ENCODE measurements at regions not wholly inside any gene's neighbourhood (a gene's known extent, or its start where the extent isn't known, plus 50 kb on each side); places are given as distances from the start of the nearest gene placed in this dataset.
"Not testable (repeated sequence)": the region's sequence is repeated elsewhere in the genome, so short reads cannot be mapped to it uniquely, and the experiment has no call there.

DNA sequence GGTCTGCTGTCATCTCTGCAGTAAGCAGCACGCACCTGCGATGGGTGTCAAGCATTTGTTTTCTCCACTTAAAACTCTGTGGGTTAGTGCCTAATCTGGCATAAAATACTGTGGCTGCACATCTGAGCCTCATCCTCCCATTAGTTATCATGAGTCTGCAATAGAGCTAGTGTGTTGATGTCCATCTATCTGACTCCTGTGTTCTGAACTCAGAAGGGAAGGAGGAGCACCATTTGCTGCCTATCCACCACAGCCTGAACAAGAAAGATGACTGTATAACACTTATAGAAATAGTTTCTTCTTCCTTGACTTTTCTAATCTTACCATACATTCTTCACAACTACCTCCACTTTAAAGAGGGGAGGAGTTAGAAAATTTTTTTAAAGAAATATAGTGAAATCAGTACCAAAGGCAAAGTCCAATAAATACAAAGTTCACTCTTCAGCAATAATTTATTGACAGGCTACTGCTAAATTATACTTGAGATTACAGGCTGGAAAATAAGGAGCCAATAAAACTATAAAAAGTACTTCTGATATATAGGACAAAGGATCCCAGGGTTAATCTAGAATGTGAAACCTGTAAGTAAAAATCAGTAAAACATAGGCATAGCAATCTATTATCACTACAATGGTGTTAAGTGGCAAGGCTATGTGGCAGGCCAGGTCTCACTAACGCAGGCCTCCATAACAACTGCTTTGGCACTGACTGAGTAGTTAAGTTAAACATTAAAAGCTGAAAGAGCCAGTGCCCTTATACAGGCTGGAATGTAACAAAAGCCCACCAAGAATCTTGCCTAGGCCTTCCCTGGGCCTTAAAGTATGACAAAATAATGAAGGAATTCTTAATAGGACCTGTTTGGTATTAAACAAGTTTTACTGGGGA lies 70.2 kb downstream of the LGALS9C start:
- not testable (repeated sequence) for H3K27ac Mint-ChIP-seq (ENCODE audit: unreplicated experiment); DNase-seq (ENCODE audit: extremely low spot score, unreplicated experiment); H3K36me3 Mint-ChIP-seq (ENCODE audit: unreplicated experiment); H3K4me3 Mint-ChIP-seq (ENCODE audit: unreplicated experiment); H3K27me3 Mint-ChIP-seq (ENCODE audit: unreplicated experiment); H3K4me1 Mint-ChIP-seq (ENCODE audit: unreplicated experiment); H3K9me3 Mint-ChIP-seq (ENCODE audit: unreplicated experiment)

DNA sequence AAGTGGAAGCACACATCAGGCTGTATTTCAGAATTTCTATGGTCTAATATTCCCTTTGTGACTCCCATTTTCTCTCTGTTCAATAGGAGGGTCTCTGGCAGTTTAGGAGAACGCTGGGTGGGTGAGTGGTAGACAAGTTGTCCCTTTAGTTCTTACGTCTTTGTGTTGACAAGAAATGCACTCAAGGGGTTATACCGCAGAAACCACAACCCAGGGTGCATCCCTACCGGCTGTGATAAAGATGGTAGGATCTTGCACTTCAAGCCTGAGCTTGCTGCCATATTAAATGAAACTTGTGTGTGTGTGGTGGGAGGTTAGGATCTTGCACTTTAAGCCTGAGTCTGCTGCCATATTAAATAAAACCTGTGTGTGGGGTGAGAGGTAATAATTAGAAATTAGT lies 80.5 kb downstream of the LGALS9C start:
- DNase-seq (ENCODE audit: extremely low spot score, unreplicated experiment); H3K27ac Mint-ChIP-seq (ENCODE audit: unreplicated experiment); H3K36me3 Mint-ChIP-seq (ENCODE audit: unreplicated experiment); H3K4me3 Mint-ChIP-seq (ENCODE audit: unreplicated experiment); H3K9me3 Mint-ChIP-seq (ENCODE audit: unreplicated experiment); H3K27me3 Mint-ChIP-seq (ENCODE audit: unreplicated experiment); H3K4me1 Mint-ChIP-seq (ENCODE audit: unreplicated experiment): not testable (repeated sequence)

DNA sequence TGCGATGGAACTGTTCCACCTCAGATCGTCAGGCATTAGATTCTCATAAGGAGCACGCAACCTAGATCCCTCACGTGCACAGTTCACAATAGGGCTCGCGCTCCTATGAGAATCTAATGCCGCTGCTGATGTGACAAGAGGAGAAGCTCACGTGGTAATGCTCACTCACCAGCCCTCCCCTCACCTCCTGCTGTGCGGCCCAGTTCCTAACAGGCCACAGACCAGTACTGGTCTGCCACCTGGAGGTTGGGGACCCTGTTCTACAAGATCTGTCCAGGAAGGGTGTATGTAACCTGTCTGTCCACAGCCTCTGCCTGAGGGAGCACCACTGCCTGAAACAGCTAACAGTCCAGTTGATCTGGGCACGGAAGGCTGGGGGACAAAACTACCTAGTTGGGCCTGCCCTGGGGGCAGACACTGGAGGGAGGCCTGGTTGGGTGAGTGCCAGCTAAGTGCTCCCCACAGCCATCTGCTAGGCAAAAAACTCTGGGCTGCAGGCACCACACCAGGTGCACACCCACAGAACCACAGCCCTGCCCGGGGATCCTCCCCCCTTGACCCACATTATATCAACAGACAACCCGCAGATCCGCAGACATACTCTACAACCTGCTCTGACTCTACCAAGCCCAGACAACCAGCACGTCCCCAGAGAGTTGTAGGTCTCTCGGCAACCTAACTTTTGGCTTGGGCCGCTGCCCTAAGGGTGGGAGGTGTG lies 80.7 kb downstream of the TBC1D28 start:
- H3K27me3 Mint-ChIP-seq (ENCODE audit: unreplicated experiment): peaks cover 12% of the 10 kb centered on the region
- not testable (repeated sequence) for H3K4me1 Mint-ChIP-seq (ENCODE audit: unreplicated experiment); DNase-seq (ENCODE audit: extremely low spot score, unreplicated experiment); H3K9me3 Mint-ChIP-seq (ENCODE audit: unreplicated experiment); H3K4me3 Mint-ChIP-seq (ENCODE audit: unreplicated experiment); H3K27ac Mint-ChIP-seq (ENCODE audit: unreplicated experiment); H3K36me3 Mint-ChIP-seq (ENCODE audit: unreplicated experiment)

DNA sequence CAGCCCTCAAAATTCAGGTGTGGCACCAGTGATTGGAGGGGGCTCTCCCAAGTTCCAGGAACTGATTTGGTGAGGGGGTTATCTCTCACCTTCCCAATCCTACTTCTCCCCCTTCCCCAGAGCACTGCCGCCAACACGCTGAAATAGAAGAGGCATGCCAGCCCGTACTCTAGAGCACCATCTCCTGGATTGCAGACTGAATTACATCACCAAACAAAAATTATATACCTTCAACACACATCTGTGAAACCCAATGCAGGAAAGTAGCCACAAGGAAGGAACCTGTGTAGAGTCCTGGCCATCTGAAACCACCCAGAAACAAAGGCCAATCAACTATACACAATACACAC lies 80.1 kb downstream of the TBC1D28 start:
- not testable (repeated sequence) for H3K36me3 Mint-ChIP-seq (ENCODE audit: unreplicated experiment); H3K4me1 Mint-ChIP-seq (ENCODE audit: unreplicated experiment); DNase-seq (ENCODE audit: extremely low spot score, unreplicated experiment); H3K27ac Mint-ChIP-seq (ENCODE audit: unreplicated experiment); H3K9me3 Mint-ChIP-seq (ENCODE audit: unreplicated experiment); H3K4me3 Mint-ChIP-seq (ENCODE audit: unreplicated experiment)
- peaks cover 14% of the 10 kb centered on the region for H3K27me3 Mint-ChIP-seq (ENCODE audit: unreplicated experiment)
- TF ChIP-seq, protein P1, sequence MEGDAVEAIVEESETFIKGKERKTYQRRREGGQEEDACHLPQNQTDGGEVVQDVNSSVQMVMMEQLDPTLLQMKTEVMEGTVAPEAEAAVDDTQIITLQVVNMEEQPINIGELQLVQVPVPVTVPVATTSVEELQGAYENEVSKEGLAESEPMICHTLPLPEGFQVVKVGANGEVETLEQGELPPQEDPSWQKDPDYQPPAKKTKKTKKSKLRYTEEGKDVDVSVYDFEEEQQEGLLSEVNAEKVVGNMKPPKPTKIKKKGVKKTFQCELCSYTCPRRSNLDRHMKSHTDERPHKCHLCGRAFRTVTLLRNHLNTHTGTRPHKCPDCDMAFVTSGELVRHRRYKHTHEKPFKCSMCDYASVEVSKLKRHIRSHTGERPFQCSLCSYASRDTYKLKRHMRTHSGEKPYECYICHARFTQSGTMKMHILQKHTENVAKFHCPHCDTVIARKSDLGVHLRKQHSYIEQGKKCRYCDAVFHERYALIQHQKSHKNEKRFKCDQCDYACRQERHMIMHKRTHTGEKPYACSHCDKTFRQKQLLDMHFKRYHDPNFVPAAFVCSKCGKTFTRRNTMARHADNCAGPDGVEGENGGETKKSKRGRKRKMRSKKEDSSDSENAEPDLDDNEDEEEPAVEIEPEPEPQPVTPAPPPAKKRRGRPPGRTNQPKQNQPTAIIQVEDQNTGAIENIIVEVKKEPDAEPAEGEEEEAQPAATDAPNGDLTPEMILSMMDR (IDR thresholded peaks at IDR 0.05): peak; percentile 44

DNA sequence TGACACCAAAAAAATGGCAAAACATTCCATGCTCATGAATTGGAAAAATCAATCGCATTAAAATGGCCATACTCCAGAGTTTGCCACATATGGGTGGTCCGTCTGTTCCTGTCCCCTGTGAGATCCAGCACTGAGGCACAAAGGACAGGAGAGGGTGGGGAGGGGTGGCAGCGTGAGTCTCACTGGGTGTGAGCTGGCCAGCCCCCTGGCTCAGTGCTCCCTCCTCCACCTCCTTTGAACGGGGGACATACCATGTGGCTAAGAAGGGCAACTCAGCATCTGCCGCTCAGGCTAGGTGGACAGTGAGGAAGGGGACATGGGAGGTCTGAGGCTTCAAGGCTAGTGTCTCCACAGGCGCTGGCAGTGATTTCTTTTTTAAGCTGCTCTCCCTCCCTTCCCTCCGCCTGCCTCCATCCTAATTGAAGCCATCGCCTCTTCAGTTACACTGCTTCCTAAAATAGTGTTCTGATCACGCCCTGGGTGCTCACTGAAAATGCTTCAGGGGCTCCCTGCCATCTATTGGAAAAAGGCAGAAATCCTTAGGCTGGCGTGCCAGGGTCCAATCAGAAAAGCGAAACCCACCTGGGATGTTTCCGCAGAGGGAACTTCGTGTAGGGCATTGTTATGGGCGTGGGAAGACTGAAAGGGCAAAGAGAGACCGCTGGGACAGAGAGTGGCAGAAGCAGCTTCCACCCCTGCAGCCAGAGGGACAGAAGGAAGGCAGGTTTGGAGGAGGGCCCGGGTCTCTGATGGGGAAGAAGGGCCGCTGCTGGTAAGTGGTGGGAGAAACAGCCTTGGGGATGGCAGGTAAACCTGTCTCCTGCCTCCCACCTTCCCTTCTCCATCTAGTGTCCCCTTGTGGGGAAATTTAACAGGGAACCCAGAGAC lies 75.8 kb downstream of the TBC1D28 start:
- peaks cover 11% of the 10 kb centered on the region for H3K4me1 Mint-ChIP-seq (ENCODE audit: unreplicated experiment)
- DNase-seq (ENCODE audit: extremely low spot score, unreplicated experiment); H3K36me3 Mint-ChIP-seq (ENCODE audit: unreplicated experiment); H3K4me3 Mint-ChIP-seq (ENCODE audit: unreplicated experiment); H3K9me3 Mint-ChIP-seq (ENCODE audit: unreplicated experiment); H3K27ac Mint-ChIP-seq (ENCODE audit: unreplicated experiment): not testable (repeated sequence)
- H3K27me3 Mint-ChIP-seq (ENCODE audit: unreplicated experiment): peaks cover 36% of the 10 kb centered on the region

DNA sequence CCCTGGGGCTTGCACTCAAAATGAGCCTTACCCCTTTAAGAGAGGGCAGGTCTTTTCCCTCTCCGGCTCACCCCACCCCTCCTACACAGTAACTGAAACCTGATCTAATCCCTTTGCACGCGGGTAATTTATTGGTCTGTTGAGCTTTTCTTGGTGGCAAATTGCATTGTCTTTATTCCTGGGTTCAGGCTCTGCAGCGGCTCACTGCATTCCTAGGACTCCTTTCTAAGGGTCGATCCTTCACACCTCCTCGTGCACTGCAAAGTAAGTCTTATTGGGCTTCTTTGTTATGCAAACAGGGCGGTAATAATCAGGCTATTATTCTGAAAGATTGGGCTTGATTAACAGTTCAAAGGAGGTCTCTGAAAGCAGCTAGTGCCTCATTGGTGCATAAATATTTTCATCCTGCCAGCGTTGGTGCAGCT lies 74.7 kb downstream of the TBC1D28 start:
- H3K27ac Mint-ChIP-seq (ENCODE audit: unreplicated experiment); H3K9me3 Mint-ChIP-seq (ENCODE audit: unreplicated experiment); H3K36me3 Mint-ChIP-seq (ENCODE audit: unreplicated experiment); DNase-seq (ENCODE audit: extremely low spot score, unreplicated experiment); H3K4me1 Mint-ChIP-seq (ENCODE audit: unreplicated experiment); H3K4me3 Mint-ChIP-seq (ENCODE audit: unreplicated experiment): not testable (repeated sequence)
- H3K27me3 Mint-ChIP-seq (ENCODE audit: unreplicated experiment): peaks cover 40% of the 10 kb centered on the region

DNA sequence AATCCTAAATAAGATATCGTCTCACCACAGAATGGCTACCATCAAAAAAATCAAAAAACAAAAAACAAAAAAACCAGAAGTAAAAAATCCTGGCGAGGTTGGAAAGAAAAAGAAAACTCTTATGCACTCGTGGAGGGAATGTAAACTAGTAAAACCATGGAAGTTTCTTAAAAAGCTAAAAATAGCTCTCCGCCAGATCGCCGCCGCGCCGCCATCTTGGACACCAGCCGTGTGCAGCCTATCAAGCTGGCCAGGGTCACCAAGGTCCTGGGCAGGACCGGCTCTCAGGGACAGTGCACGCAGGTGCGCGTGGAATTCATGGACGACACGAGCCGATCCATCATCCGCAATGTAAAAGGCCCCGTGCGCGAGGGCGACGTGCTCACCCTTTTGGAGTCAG lies 71.7 kb downstream of the TBC1D28 start:
- not testable (repeated sequence) for H3K9me3 Mint-ChIP-seq (ENCODE audit: unreplicated experiment); H3K36me3 Mint-ChIP-seq (ENCODE audit: unreplicated experiment); H3K27ac Mint-ChIP-seq (ENCODE audit: unreplicated experiment); H3K4me3 Mint-ChIP-seq (ENCODE audit: unreplicated experiment); H3K4me1 Mint-ChIP-seq (ENCODE audit: unreplicated experiment); DNase-seq (ENCODE audit: extremely low spot score, unreplicated experiment)
- peaks cover 37% of the 10 kb centered on the region for H3K27me3 Mint-ChIP-seq (ENCODE audit: unreplicated experiment)

DNA sequence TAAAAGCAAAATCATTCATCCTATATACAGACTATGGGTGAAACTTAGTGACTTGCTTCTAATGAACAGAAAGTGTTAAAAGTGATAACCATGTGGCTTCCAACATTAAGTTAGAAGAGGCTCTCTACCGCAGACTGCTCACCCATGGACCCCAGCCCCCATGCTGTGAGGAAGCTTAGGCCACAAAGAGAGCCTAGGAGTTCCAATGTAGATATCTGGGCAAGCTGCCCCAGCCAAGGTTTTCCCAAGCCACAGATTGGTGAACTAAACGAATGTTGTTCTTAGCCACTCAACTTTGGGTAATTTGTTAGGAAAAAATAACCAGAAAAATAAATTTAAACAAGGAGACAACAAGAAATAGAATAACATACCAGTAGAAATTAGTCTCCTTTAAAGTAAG lies 70.1 kb downstream of the TBC1D28 start:
- DNase-seq (ENCODE audit: extremely low spot score, unreplicated experiment); H3K4me1 Mint-ChIP-seq (ENCODE audit: unreplicated experiment); H3K4me3 Mint-ChIP-seq (ENCODE audit: unreplicated experiment); H3K36me3 Mint-ChIP-seq (ENCODE audit: unreplicated experiment); H3K27ac Mint-ChIP-seq (ENCODE audit: unreplicated experiment); H3K9me3 Mint-ChIP-seq (ENCODE audit: unreplicated experiment): not testable (repeated sequence)
- peaks cover 34% of the 10 kb centered on the region for H3K27me3 Mint-ChIP-seq (ENCODE audit: unreplicated experiment)

Data from osteocyte (in vitro differentiated cells).